ENCODE measurements at regions not wholly inside any gene's neighbourhood (a gene's known extent, or its start where the extent isn't known, plus 50 kb on each side); places are given as distances from the start of the nearest gene placed in this dataset.

GRCh38 chr1:157193702-157194391 is 55.7 kb upstream of the ETV3 start:
- peak; percentile 72 for DNase-seq (ENCODE audit: extremely low spot score)
- CTCF ChIA-PET = interaction anchor here (0.6 to 2.4 kb wide), 10 partner anchors 11 to 317 kb away, joined by 3 to 8 read pairs (median 4); no protein-coding TSS in a partner anchor
- TF ChIP-seq, protein P1, sequence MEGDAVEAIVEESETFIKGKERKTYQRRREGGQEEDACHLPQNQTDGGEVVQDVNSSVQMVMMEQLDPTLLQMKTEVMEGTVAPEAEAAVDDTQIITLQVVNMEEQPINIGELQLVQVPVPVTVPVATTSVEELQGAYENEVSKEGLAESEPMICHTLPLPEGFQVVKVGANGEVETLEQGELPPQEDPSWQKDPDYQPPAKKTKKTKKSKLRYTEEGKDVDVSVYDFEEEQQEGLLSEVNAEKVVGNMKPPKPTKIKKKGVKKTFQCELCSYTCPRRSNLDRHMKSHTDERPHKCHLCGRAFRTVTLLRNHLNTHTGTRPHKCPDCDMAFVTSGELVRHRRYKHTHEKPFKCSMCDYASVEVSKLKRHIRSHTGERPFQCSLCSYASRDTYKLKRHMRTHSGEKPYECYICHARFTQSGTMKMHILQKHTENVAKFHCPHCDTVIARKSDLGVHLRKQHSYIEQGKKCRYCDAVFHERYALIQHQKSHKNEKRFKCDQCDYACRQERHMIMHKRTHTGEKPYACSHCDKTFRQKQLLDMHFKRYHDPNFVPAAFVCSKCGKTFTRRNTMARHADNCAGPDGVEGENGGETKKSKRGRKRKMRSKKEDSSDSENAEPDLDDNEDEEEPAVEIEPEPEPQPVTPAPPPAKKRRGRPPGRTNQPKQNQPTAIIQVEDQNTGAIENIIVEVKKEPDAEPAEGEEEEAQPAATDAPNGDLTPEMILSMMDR (IDR thresholded peaks at IDR 0.05; ENCODE audit: control extremely low read depth, extremely low read depth, low read depth, missing control alignments) = peak; percentile 81
- POLR2A ChIA-PET = no interaction called here

DNA sequence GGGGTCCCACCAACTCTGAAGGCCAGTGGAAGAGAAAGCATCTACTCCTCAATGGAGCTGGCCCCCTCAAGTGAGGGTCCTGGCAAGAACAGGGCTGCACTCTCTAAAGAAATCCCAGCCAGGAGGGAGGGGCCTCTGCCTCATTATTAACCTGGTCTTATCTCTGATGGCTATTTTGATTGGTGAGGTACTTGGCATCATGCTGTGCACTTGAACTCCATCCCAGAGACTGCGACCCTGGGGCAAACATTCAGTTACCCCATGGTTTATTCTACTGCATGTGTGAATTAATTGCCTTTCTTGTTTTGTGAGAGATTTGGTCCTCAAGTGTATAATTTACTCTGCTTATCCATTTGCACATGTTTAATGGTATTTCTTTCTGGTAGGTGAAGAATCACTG is 55.0 kb upstream of the ETV3 start:
- CTCF ChIA-PET = interaction anchor here (0.7 to 2.4 kb wide), 9 partner anchors 13 to 315 kb away, joined by 3 to 8 read pairs (median 3); no protein-coding TSS in a partner anchor
- TF ChIP-seq, protein P1 (IDR thresholded peaks at IDR 0.05; ENCODE audit: control extremely low read depth, extremely low read depth, low read depth, missing control alignments) = no peak
- DNase-seq (ENCODE audit: extremely low spot score) = no peak
- POLR2A ChIA-PET = no interaction called here

GRCh38 chr1:157189986-157190982 is 52.1 kb upstream of the ETV3 start:
- CTCF ChIA-PET = interaction anchor here (1.2 to 2.1 kb wide), 3 partner anchors 15 to 100 kb away, joined by 3 to 5 read pairs (median 3); no protein-coding TSS in a partner anchor
- DNase-seq (ENCODE audit: extremely low spot score) = no peak
- TF ChIP-seq, protein P1 (IDR thresholded peaks at IDR 0.05; ENCODE audit: control extremely low read depth, extremely low read depth, low read depth, missing control alignments) = no peak
- POLR2A ChIA-PET = no interaction called here

DNA sequence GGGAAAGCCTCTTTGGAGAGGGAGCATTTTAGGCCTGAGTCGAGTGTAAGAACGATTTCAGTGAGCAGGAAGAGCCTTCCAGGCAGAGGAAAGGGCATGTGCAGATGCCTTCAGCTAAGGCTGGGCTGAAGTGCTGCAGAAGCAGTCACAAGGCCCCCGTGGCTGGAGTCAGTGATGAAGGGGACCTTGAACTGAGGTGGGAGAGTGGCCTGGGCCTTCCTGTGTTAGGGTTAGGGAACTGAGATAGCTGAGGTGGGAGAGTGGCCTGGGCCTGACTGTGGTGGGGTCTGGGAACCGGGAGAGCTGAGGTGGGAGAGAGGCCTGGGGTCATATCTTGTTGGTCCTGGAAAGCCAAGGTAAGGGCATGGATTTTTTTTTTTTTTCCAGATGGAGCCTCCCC is 50.9 kb upstream of the ETV3 start:
- CTCF ChIA-PET = interaction anchor here (1.2 to 2.8 kb wide), 3 partner anchors 18 to 317 kb away, joined by 3 to 9 read pairs (median 3); no protein-coding TSS in a partner anchor
- POLR2A ChIA-PET = no interaction called here
- no peak for DNase-seq (ENCODE audit: extremely low spot score)
- TF ChIP-seq, protein P1 (IDR thresholded peaks at IDR 0.05; ENCODE audit: control extremely low read depth, extremely low read depth, low read depth, missing control alignments) = no peak

Measured in GM10248 (cell line).